Activated CD8-positive, alpha-beta memory T cell treated with anti-CD3 and anti-CD28 coated beads, Interleukin-2, amount 10 ng/mL, durations not matched to agents 7 days and 5 days (primary cell): ENCODE measurements at regions not wholly inside any gene's neighbourhood (a gene's known extent, or its start where the extent isn't known, plus 50 kb on each side); places are given as distances from the start of the nearest gene placed in this dataset.
"Not testable (repeated sequence)": the region's sequence is repeated elsewhere in the genome, so short reads cannot be mapped to it uniquely, and the experiment has no call there.

Experiments
- ATAC-seq: fragments of 150-1000 bp; cut with Tn5 transposase; one replicate; pipeline ENCODE4 v1.10.0; 2021; ENCODE audit warnings: moderate library complexity
- CTCF ChIA-PET: fragments of 350-600 bp; sonication (Branson Sonifier 250); formaldehyde crosslinking; loops from one replicate; lab custom pipeline; 2021; ENCODE audit warnings: antibody characterized with exemption; lab: Charles Lee
- DNase-seq: peaks from one replicate; pipeline ENCODE4 v3.0.0-alpha.2; 2020
- H3K27ac Mint-ChIP-seq: one replicate; pipeline ENCODE4 v1.8.0; 2021; ENCODE audit warnings: mild to moderate bottlenecking, mixed read lengths
- H3K27me3 Mint-ChIP-seq: one replicate; pipeline ENCODE4 v1.8.0; 2021; ENCODE audit warnings: mixed read lengths
- H3K36me3 Mint-ChIP-seq: one replicate; pipeline ENCODE4 v1.8.0; 2021; ENCODE audit warnings: mild to moderate bottlenecking, mixed read lengths
- H3K4me1 Mint-ChIP-seq: one replicate; pipeline ENCODE4 v1.8.0; 2021; ENCODE audit warnings: mixed read lengths
- H3K4me3 Mint-ChIP-seq: one replicate; pipeline ENCODE4 v1.8.0; 2021; ENCODE audit warnings: mild to moderate bottlenecking, moderate library complexity, mixed read lengths
- H3K9me3 Mint-ChIP-seq: one replicate; pipeline ENCODE4 v1.8.0; 2022; ENCODE audit warnings: low read depth, mixed read lengths

DNA sequence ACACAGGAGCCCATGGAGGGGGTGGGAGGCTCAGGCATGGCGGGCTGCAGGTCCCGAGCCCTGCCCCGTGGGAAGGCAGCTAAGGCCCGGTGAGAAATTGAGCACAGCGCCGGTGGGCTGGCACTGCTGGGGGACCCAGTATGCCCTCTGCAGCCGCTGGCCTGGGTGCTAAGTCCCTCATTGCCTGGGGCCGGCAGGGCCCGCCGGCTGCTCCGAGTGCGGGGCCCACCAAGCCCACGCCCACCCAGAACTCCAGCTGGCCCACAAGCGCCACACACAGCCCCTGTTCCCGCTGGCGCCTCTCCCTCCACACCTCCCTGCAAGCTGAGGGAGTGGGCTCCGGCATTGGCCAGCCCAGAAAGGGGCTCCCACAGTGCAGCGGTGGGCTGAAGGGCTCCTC is 625.2 kb upstream of the CITED2 start:
- H3K4me3 Mint-ChIP-seq, H3K36me3 Mint-ChIP-seq, H3K4me1 Mint-ChIP-seq, CTCF ChIA-PET, H3K27me3 Mint-ChIP-seq, H3K27ac Mint-ChIP-seq, H3K9me3 Mint-ChIP-seq, ATAC-seq, DNase-seq: not testable (repeated sequence)

DNA sequence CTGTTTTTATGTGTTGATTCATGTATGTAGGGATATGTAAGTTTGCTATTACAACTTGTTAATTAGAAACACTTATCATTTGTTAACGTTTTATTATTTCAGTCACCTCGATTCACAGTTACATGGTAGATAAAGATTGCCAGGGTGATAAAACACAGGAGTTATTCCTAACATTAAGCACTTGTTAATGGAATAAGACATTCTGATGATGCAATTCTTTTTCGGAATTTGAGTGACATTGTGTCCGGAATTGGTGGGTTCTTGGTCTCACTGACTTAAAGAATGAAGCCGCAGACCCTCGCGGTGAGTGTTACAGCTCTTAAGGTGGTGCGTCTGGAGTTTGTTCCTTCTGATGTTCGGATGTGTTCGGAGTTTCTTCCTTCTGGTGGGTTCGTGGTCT is 624.0 kb upstream of the CITED2 start:
- H3K36me3 Mint-ChIP-seq, CTCF ChIA-PET, H3K9me3 Mint-ChIP-seq, ATAC-seq, H3K4me3 Mint-ChIP-seq, H3K4me1 Mint-ChIP-seq, H3K27ac Mint-ChIP-seq, H3K27me3 Mint-ChIP-seq, DNase-seq: not testable (repeated sequence)

DNA sequence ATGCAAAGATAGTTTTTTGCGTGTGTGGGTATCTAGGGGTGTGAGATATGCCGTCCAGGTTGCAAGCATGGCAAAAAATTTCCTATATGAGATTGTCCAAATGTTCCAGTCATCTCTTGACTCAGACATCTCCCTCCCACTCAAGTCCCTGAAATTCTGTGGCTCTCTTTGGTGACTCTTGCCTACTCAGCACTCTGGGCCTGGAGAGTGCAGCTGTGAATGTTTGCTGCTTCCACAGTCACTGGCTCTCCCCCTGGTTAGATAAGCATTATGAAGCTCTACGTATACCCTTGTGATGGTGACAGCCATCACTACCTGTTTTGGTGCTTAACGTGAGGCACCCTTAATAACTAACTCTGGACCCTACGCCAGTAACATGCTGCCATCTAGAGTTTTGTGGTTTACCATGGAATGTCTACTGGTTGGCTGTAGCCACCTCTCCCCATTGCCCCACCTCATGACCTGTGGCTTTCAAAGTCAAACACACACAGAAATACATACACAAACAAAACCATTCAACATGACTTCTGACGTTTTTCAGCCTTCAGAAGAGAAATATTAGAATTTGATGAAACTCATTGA is 621.9 kb upstream of the CITED2 start:
- no peaks in the 10 kb centered on the region for H3K36me3 Mint-ChIP-seq
- DNase-seq (no peak), ATAC-seq (no peak)
- no peaks in the 10 kb centered on the region for H3K27me3 Mint-ChIP-seq
- H3K9me3 Mint-ChIP-seq: no peaks in the 10 kb centered on the region
- CTCF ChIA-PET: interaction anchor here (1.0 kb wide), 1 partner anchor 622 kb away, joined by 3 read pairs; the partner anchor contains the start of gene CITED2
- no peak overlapping the region for H3K27ac Mint-ChIP-seq
- H3K4me3 Mint-ChIP-seq: no peak overlapping the region
- H3K4me1 Mint-ChIP-seq: no peaks in the 10 kb centered on the region

DNA sequence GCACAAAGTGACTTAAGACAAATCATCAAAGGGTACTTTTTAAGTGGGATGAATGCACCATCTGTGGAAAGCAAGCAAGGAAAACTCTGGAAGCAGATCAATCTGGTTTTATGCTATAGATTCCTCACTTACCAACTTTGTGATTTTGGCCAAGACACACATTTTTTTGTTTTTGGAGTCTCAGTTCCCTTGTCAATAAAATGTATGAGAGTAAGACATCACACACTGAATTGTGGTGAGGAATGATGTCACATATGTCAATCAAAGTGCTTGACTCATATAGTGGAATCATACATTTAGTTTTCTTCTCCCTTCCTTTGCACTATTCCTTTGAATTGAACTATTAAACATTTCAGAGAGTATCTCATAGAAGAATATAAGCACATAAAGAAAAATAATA is 620.5 kb upstream of the CITED2 start:
- no peaks in the 10 kb centered on the region for H3K9me3 Mint-ChIP-seq
- ATAC-seq: no peak
- no peaks in the 10 kb centered on the region for H3K36me3 Mint-ChIP-seq
- CTCF ChIA-PET: no interaction called here
- H3K4me1 Mint-ChIP-seq: no peaks in the 10 kb centered on the region
- DNase-seq: no peak
- H3K27me3 Mint-ChIP-seq: no peaks in the 10 kb centered on the region
- H3K27ac Mint-ChIP-seq: no peak overlapping the region
- no peak overlapping the region for H3K4me3 Mint-ChIP-seq

DNA sequence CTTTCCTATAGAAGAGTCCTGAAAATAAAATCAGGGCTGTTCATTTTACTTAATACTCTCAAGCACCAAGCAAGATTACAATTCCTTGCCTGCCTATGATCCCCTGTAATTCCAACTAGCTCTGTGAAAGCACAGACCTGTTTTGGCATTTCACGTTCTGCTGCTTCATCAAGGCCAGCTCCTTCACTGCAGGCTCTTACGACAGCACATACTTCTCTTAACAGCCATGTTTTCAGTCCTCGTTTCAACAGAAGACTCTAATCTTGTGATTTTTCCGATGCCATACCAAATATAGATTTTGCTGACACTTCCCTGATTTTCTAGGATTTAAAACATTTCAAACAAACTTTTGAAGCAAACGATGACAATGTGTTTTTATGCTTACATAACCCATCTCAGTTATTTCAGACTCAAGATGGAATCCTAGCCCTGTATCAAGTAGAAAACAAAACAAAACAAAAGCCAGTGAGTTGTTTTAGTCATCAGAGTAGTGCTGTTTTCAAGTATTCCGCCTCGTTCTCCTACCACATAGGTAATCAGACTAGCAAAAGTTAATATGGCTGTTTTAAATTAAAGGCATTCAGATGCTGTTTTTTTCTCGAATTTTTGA is 616.5 kb upstream of the CITED2 start:
- Mint-ChIP-seq H3K4me3 (no peak overlapping the region), H3K4me1 (no peaks in the 10 kb centered on the region), H3K27me3 (no peaks in the 10 kb centered on the region), H3K9me3 (no peaks in the 10 kb centered on the region), H3K27ac (no peak overlapping the region), H3K36me3 (no peaks in the 10 kb centered on the region)
- DNase-seq (no peak), ATAC-seq (no peak)
- CTCF ChIA-PET: interaction anchor here (1.5 kb wide), 1 partner anchor 10 kb away, joined by 3 read pairs; no protein-coding TSS in a partner anchor

DNA sequence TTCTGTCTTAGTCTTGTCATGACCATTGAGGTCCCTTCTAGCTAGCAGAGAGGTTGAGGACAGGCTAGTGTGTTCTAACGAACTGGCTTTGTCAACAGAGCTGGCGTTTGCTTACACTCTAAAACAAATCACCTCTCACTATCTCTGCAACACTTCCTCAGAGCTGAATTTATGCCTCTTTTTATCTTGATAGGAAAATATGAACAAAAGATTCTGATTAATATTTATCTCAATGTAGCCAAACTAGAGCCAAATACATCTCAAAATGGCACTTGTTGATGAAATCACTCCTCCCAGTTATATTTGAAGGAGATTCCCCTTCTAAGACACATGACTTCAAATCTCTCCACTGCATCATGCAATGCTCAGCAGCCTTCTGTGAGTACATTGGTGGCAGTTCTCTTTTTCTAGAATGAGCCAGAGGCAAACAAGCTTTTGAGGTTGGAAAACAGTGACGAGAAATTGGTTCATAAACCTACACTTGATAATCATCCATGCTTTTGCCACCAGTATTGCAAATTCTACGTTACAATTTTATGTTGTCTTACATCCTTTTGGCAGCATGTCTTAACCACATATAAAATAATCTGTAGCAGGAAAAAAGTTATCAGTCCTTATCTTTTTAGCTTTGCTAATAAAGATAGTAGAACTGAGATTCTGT is 615.7 kb upstream of the CITED2 start:
- Mint-ChIP-seq H3K27me3 (no peaks in the 10 kb centered on the region), H3K9me3 (no peaks in the 10 kb centered on the region), H3K4me1 (no peaks in the 10 kb centered on the region), H3K27ac (no peak overlapping the region), H3K4me3 (no peak overlapping the region), H3K36me3 (no peaks in the 10 kb centered on the region)
- DNase-seq (no peak), ATAC-seq (no peak)
- CTCF ChIA-PET: interaction anchor here (1.5 kb wide), 1 partner anchor 10 kb away, joined by 3 read pairs; no protein-coding TSS in a partner anchor

DNA sequence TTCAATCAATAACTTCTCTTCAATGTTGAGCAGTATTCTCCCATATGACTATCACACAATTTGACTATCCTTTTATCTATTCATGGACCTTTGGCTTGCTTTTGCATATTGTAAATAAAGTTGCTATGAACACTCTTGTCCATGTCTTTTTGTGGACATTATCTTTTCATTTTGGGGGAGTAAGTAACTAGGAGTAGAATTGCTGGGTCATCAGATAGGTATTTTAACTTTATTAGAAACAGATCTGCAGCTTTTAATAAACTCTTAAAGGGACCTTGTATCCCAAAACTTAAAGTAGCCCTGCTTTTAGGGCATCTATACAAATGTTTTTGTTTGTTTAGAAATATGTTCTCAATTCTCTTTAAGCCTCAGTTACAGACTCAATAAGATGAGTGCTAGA is 614.2 kb upstream of the CITED2 start:
- no peak for ATAC-seq
- H3K27me3 Mint-ChIP-seq: peaks cover 4% of the 10 kb centered on the region
- no peak overlapping the region for H3K27ac Mint-ChIP-seq
- H3K4me1 Mint-ChIP-seq: no peaks in the 10 kb centered on the region
- H3K9me3 Mint-ChIP-seq: no peaks in the 10 kb centered on the region
- CTCF ChIA-PET: no interaction called here
- no peaks in the 10 kb centered on the region for H3K36me3 Mint-ChIP-seq
- DNase-seq: no peak
- no peak overlapping the region for H3K4me3 Mint-ChIP-seq

DNA sequence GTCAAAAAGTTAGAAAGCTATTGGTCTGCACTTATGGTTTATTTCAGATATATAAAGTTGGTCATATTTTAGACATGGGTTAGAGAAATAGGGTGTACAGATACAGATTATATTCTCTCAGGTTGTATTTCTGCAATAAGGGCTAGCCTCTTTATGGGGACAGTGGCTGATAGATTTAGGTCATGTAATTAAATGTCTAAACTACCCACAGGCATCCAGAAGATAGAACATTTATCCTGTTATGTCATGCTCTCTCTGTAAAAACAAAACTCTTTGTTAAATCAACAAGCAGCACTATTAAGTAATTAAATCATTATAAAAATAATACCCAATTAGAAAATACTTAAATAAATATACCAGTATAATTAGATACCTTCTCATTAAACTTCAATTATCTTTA is 612.6 kb upstream of the CITED2 start:
- DNase-seq: no peak
- Mint-ChIP-seq H3K27ac (no peak overlapping the region), H3K4me3 (no peak overlapping the region), H3K36me3 (no peaks in the 10 kb centered on the region), H3K9me3 (no peaks in the 10 kb centered on the region), H3K27me3 (peaks cover 4% of the 10 kb centered on the region), H3K4me1 (no peaks in the 10 kb centered on the region)
- no peak for ATAC-seq
- CTCF ChIA-PET: no interaction called here

DNA sequence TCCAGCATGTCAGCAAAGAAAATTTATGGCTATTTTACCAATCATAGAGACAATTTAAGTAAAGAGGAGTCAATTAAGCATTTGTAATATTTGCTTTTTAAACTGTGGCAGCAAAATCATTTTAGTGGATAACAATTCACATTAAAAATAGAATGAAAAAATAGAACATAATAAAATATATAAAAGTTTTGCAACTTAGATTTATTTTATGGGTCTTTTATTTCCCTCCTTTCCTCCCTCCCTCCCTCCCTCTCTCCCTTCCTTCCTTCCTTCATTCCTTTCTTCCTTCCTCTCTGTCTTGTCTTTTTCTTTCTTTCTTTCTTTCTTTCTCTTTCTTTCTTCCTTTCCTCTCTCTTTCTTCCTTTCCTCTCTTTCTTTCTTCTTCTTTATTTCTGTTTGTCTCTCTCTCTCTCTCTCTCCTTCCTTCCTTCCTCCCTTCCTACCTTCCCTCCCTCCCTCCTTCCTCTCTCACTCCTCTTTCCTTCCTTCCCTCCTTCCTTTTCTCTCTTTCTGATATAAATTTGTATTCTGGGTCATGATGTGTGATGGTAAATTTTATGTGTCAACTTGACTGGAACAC is 610.9 kb upstream of the CITED2 start:
- no peaks in the 10 kb centered on the region for H3K4me1 Mint-ChIP-seq
- no peak for DNase-seq
- H3K27me3 Mint-ChIP-seq: peaks cover 4% of the 10 kb centered on the region
- no peak overlapping the region for H3K4me3 Mint-ChIP-seq
- no peaks in the 10 kb centered on the region for H3K9me3 Mint-ChIP-seq
- no peaks in the 10 kb centered on the region for H3K36me3 Mint-ChIP-seq
- no peak for ATAC-seq
- CTCF ChIA-PET: no interaction called here
- no peak overlapping the region for H3K27ac Mint-ChIP-seq

DNA sequence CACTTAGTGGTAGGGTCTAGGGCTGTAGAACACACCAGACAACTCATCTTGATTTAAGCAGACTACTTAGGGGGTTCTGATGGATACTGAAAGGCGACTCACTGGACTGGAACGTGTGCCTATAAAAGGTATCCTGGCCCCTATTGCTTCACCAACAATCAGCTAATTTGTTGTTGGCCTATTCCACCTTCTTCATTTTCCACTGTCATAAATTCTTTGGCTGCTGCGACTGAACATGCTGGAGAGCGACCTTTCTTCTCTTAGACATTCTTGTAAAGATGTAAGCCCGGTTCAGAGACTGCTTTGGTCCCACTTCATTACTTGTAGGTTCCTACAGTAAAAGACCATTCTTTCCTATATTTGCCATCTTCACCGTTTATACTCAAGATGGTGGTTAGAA is 609.9 kb upstream of the CITED2 start:
- CTCF ChIA-PET: no interaction called here
- Mint-ChIP-seq H3K4me1 (no peaks in the 10 kb centered on the region), H3K36me3 (no peaks in the 10 kb centered on the region), H3K27me3 (peaks cover 4% of the 10 kb centered on the region), H3K27ac (no peak overlapping the region), H3K9me3 (no peaks in the 10 kb centered on the region), H3K4me3 (no peak overlapping the region)
- DNase-seq (no peak), ATAC-seq (no peak)

DNA sequence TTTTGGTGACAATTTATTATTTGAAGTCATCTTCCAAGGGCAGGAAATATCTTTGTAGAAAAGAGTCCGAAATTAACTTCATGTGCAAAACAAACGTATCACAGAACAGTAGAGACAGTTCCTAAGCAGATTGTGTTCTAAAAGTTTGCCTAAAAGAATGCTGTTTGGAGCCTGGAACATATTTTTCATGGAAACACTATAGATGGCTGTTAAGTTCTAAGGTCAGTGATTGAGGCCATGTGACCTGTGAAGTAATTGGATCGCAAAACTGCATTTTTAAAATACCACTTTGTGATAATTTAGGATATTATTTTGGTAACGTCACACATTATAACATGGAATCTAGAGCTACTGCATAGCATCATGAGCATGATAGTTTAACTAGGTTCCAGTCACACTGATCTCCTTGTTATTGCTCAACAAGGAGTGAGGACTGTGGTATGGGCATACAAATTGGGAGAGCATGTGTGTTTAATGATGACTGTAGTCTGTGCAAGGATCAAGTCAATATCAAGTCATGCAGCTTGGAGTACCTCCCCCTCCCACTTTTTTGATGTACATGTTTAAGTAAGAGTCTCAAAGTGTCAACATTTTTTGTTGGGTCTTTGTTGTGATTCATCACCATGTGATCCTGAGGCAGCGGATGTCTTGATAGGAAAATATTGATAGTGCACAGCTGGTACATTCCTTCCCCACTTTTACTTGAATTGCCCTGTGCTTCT is 609.3 kb upstream of the CITED2 start:
- Mint-ChIP-seq H3K4me1 (no peaks in the 10 kb centered on the region), H3K4me3 (no peak overlapping the region), H3K27me3 (peaks cover 4% of the 10 kb centered on the region), H3K9me3 (no peaks in the 10 kb centered on the region), H3K27ac (no peak overlapping the region), H3K36me3 (no peaks in the 10 kb centered on the region)
- no peak for DNase-seq
- CTCF ChIA-PET: no interaction called here
- ATAC-seq: no peak

DNA sequence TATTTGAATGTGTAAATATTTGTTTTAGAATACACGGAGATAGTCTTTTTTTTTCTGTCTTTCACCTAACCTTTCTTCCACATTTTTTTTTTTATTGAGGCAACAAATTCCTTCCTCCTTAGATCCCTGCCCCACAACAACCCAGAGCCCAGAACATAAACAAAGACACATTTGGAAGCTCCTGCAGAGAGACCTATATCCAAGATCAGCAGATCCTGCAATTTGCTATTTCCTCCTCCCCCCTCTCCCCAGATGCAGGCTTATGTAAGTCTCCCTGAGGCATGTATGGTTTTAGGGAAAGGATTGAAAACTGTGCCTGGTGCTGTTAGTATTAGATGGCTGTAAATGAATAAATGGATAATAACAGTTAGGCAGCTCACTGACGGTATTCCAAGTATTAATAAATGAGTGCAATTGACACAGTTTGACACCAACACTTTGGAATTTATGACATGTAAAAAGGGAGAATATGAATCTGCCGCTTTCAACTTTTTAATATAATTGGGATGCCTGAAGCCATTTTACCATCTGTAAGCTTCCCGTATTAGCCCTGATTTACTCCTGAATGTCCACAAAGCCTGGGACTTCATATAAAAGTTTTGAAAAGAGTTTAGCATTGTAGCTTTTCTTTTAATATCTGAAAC is 608.3 kb upstream of the CITED2 start:
- ATAC-seq (no peak), DNase-seq (no peak)
- no peak overlapping the region for H3K27ac Mint-ChIP-seq
- H3K4me1 Mint-ChIP-seq: no peaks in the 10 kb centered on the region
- H3K9me3 Mint-ChIP-seq: no peaks in the 10 kb centered on the region
- peaks cover 4% of the 10 kb centered on the region for H3K27me3 Mint-ChIP-seq
- no peaks in the 10 kb centered on the region for H3K36me3 Mint-ChIP-seq
- CTCF ChIA-PET: no interaction called here
- H3K4me3 Mint-ChIP-seq: no peak overlapping the region

DNA sequence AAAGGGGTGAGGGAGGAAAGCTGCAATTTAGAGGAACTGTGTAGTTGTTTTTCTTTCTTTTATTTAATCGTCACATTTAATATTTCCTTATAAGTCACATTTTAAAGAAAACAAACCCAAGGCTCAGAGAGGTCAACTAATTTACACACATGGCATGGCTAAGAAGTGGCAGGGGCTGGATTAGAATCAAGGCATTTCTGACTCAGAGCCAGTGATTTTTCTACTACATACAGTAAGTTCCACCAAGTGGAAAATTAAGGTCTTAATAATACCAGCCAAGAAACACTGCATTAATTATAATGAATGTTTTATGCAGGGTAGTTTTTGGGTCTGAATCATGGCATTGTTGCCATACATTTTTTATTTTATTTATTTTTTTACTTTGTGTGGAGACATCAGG is 607.7 kb upstream of the CITED2 start:
- H3K9me3 Mint-ChIP-seq: no peaks in the 10 kb centered on the region

More for the DNA sequence above, 607.7 kb upstream of the CITED2 start:
- no peak overlapping the region for H3K4me3 Mint-ChIP-seq
- ATAC-seq (no peak), DNase-seq (no peak)
- CTCF ChIA-PET: no interaction called here
- peaks cover 4% of the 10 kb centered on the region for H3K27me3 Mint-ChIP-seq
- H3K27ac Mint-ChIP-seq: no peak overlapping the region
- H3K36me3 Mint-ChIP-seq: no peaks in the 10 kb centered on the region
- H3K4me1 Mint-ChIP-seq: no peaks in the 10 kb centered on the region
